ENCODE measurements at regions not wholly inside any gene's neighbourhood (a gene's known extent, or its start where the extent isn't known, plus 50 kb on each side); places are given as distances from the start of the nearest gene placed in this dataset.

GRCh38 chr17:34125921-34126320 lies 129.2 kb upstream of the CCL2 start:
- no peaks in the 10 kb centered on the region for H3K36me3 ChIP-seq (ENCODE audit: insufficient read depth, low read length)
- TF ChIP-seq EZH2 (IDR thresholded peaks at IDR 0.05; ENCODE audit: borderline replicate concordance, low read length) (no peak), CTCF (IDR thresholded peaks at IDR 0.05; ENCODE audit: low read length) (no peak)
- H3F3A ChIP-seq (ENCODE audit: insufficient read depth, low read length) = no peaks in the 10 kb centered on the region
- H3K27ac ChIP-seq (ENCODE audit: low read depth, low read length, poor library complexity, severe bottlenecking) = no peak overlapping the region
- no peaks in the 10 kb centered on the region for H3K27me3 ChIP-seq (ENCODE audit: insufficient read depth, low read length)
- no peaks in the 10 kb centered on the region for H3K4me1 ChIP-seq (ENCODE audit: insufficient read depth, low read length, severe bottlenecking)
- no peaks in the 10 kb centered on the region for H3K9me3 ChIP-seq (ENCODE audit: low read length)
- no peak overlapping the region for H3K9ac ChIP-seq (ENCODE audit: low read length)
- H3K79me2 ChIP-seq (ENCODE audit: insufficient read depth, low read length) = no peaks in the 10 kb centered on the region
- H3K9me2 ChIP-seq (ENCODE audit: low read depth, low read length) = no peaks in the 10 kb centered on the region
- H3K4me3 ChIP-seq (ENCODE audit: low read depth, low read length, poor library complexity, severe bottlenecking) = no peak overlapping the region
- H3K4me2 ChIP-seq (ENCODE audit: low read length) = no peak overlapping the region
- no peak overlapping the region for H2AFZ ChIP-seq (ENCODE audit: low read length)
- no peaks in the 10 kb centered on the region for H4K20me1 ChIP-seq (ENCODE audit: insufficient read depth, low read length)

GRCh38 chr17:34126496-34126895 lies 128.6 kb upstream of the CCL2 start:
- Histone ChIP-seq H3K4me3 (ENCODE audit: low read depth, low read length, poor library complexity, severe bottlenecking) (no peak overlapping the region), H3K27ac (ENCODE audit: low read depth, low read length, poor library complexity, severe bottlenecking) (no peak overlapping the region), H3K36me3 (ENCODE audit: insufficient read depth, low read length) (no peaks in the 10 kb centered on the region), H3K4me1 (ENCODE audit: insufficient read depth, low read length, severe bottlenecking) (no peaks in the 10 kb centered on the region), H2AFZ (ENCODE audit: low read length) (no peak overlapping the region), H3K79me2 (ENCODE audit: insufficient read depth, low read length) (no peaks in the 10 kb centered on the region), H3K27me3 (ENCODE audit: insufficient read depth, low read length) (no peaks in the 10 kb centered on the region), H3K9me2 (ENCODE audit: low read depth, low read length) (no peaks in the 10 kb centered on the region), H3F3A (ENCODE audit: insufficient read depth, low read length) (no peaks in the 10 kb centered on the region), H3K4me2 (ENCODE audit: low read length) (no peak overlapping the region), H3K9me3 (ENCODE audit: low read length) (no peaks in the 10 kb centered on the region), H4K20me1 (ENCODE audit: insufficient read depth, low read length) (no peaks in the 10 kb centered on the region), H3K9ac (ENCODE audit: low read length) (no peak overlapping the region)
- TF ChIP-seq EZH2 (IDR thresholded peaks at IDR 0.05; ENCODE audit: borderline replicate concordance, low read length) = no peak

- no peaks in the 10 kb centered on the region for H4K20me1 ChIP-seq (ENCODE audit: insufficient read depth, low read length)
- H3K4me1 ChIP-seq (ENCODE audit: insufficient read depth, low read length, severe bottlenecking) = no peaks in the 10 kb centered on the region
- no peaks in the 10 kb centered on the region for H3K9me2 ChIP-seq (ENCODE audit: low read depth, low read length)
- H3K79me2 ChIP-seq (ENCODE audit: insufficient read depth, low read length) = no peaks in the 10 kb centered on the region
- H2AFZ ChIP-seq (ENCODE audit: low read length) = no peak overlapping the region
- H3K9ac ChIP-seq (ENCODE audit: low read length) = no peak overlapping the region
- TF ChIP-seq EZH2 (IDR thresholded peaks at IDR 0.05; ENCODE audit: borderline replicate concordance, low read length) = no peak
- TF ChIP-seq CTCF (IDR thresholded peaks at IDR 0.05; ENCODE audit: low read length) = no peak
- no peak overlapping the region for H3K27ac ChIP-seq (ENCODE audit: low read depth, low read length, poor library complexity, severe bottlenecking)
- no peaks in the 10 kb centered on the region for H3K9me3 ChIP-seq (ENCODE audit: low read length)
- no peak overlapping the region for H3K4me2 ChIP-seq (ENCODE audit: low read length)
- H3F3A ChIP-seq (ENCODE audit: insufficient read depth, low read length) = no peaks in the 10 kb centered on the region
- no peaks in the 10 kb centered on the region for H3K36me3 ChIP-seq (ENCODE audit: insufficient read depth, low read length)
- H3K27me3 ChIP-seq (ENCODE audit: insufficient read depth, low read length) = no peaks in the 10 kb centered on the region; the same call in 1 of the 2 replicates
- H3K4me3 ChIP-seq (ENCODE audit: low read depth, low read length, poor library complexity, severe bottlenecking) = no peak overlapping the region
Measured at GRCh38 chr17:34126965-34127364, 128.1 kb upstream of the CCL2 start.

- H3K27ac ChIP-seq (ENCODE audit: low read depth, low read length, poor library complexity, severe bottlenecking) = no peak overlapping the region
- H3K27me3 ChIP-seq (ENCODE audit: insufficient read depth, low read length) = no peaks in the 10 kb centered on the region; the same call in 1 of the 2 replicates
- H4K20me1 ChIP-seq (ENCODE audit: insufficient read depth, low read length) = no peaks in the 10 kb centered on the region
- H2AFZ ChIP-seq (ENCODE audit: low read length) = no peak overlapping the region
- H3K4me1 ChIP-seq (ENCODE audit: insufficient read depth, low read length, severe bottlenecking) = no peaks in the 10 kb centered on the region
- H3K36me3 ChIP-seq (ENCODE audit: insufficient read depth, low read length) = no peaks in the 10 kb centered on the region
- H3K9me3 ChIP-seq (ENCODE audit: low read length) = no peaks in the 10 kb centered on the region
- H3K4me2 ChIP-seq (ENCODE audit: low read length) = no peak overlapping the region
- no peaks in the 10 kb centered on the region for H3K79me2 ChIP-seq (ENCODE audit: insufficient read depth, low read length)
- no peak overlapping the region for H3K9ac ChIP-seq (ENCODE audit: low read length)
- no peaks in the 10 kb centered on the region for H3F3A ChIP-seq (ENCODE audit: insufficient read depth, low read length)
- TF ChIP-seq CTCF (IDR thresholded peaks at IDR 0.05; ENCODE audit: low read length) (no peak), EZH2 (IDR thresholded peaks at IDR 0.05; ENCODE audit: borderline replicate concordance, low read length) (no peak)
- H3K4me3 ChIP-seq (ENCODE audit: low read depth, low read length, poor library complexity, severe bottlenecking) = no peak overlapping the region
- H3K9me2 ChIP-seq (ENCODE audit: low read depth, low read length) = no peaks in the 10 kb centered on the region
Measured at GRCh38 chr17:34130544-34130943, 124.5 kb upstream of the CCL2 start.
